ENCODE measurements at regions not wholly inside any gene's neighbourhood (a gene's known extent, or its start where the extent isn't known, plus 50 kb on each side); places are given as distances from the start of the nearest gene placed in this dataset.

DNA sequence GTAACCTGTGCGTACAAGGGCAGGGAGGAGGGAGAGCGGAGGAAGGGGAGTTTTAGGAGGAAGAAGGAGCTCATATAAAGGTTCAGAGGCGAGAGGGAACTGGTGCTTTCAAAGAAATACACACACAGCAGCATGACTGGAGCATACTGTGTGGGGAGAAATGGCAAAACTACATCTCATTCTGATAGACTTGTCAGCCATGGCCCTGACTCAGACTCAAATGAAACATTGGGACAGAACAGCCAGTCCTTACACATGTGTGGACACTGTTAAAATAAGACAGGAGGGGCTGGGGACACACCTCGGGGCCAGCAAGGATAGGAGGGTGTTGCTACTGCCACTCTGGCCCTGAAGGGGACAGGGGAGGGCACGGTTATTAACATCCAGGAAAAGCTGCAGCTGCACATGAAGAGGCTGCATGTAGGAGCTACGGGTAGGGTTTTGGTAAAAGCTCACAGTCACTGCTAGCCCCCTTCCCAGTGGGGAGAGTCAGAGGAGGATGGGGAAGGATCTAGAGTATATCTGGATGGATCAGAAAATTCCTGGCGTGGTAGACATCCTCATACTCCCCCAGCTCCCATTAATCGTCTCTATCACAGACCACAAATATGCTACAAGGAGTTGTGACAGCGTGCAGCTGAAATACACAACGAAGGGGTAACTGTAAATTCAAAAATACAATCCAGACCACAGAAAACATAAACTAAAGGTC lies 110.5 kb downstream of the GATA6 start:
- TF ChIP-seq POLR2A (IDR thresholded peaks at IDR 0.05): no peak
- no peak for TF ChIP-seq CTCF (IDR thresholded peaks at IDR 0.05)
- no peak for TF ChIP-seq POLR2AphosphoS5 (IDR thresholded peaks at IDR 0.05)
- no peak for TF ChIP-seq EP300 (IDR thresholded peaks at IDR 0.05; ENCODE audit: low read depth)

All from transverse colon (tissue), 4 donors.